ENCODE measurements at regions not wholly inside any gene's neighbourhood (a gene's known extent, or its start where the extent isn't known, plus 50 kb on each side); places are given as distances from the start of the nearest gene placed in this dataset.

- H3K27ac ChIP-seq (ENCODE audit: insufficient read depth, low read depth, low read length), result no peak overlapping the region
- no peak for FAIRE-seq
- no peaks in the 10 kb centered on the region for H3K36me3 ChIP-seq (ENCODE audit: control insufficient read depth in 2 of 2, extremely low read depth in 1 of 2, insufficient read depth in 2 of 2, low read length in 2 of 2)
- H3K9me1 ChIP-seq (replicated peaks; ENCODE audit: control insufficient read depth, extremely low read depth, insufficient read depth, low read length), result no peaks in the 10 kb centered on the region
- no peaks in the 10 kb centered on the region for H3K27me3 ChIP-seq (ENCODE audit: control insufficient read depth in 2 of 2, insufficient read depth in 2 of 2, low read length in 2 of 2)
- no peaks in the 10 kb centered on the region for H3K79me2 ChIP-seq (ENCODE audit: control insufficient read depth, insufficient read depth, low read length)
- no peak overlapping the region for H2AFZ ChIP-seq (ENCODE audit: low read depth, low read length)
- H3K4me3 ChIP-seq (replicated peaks in 1 of 3; ENCODE audit: insufficient read depth in 1 of 3, low read depth in 1 of 3, low read length in 3 of 3), result no peak overlapping the region
- H4K20me1 ChIP-seq (replicated peaks; ENCODE audit: control insufficient read depth, extremely low read depth, insufficient read depth, low read length), result no peaks in the 10 kb centered on the region
- H3K4me1 ChIP-seq (ENCODE audit: control insufficient read depth, extremely low read depth, insufficient read depth, low read length), result no peaks in the 10 kb centered on the region
- no peak overlapping the region for H3K4me2 ChIP-seq (ENCODE audit: insufficient read depth, low read length)
- dilution Hi-C loops (cut with MboI; ENCODE audit: extremely low pct_ligation_motif_present, low sequenced_read_pairs), result no loop called here
- POLR2A ChIA-PET, result no interaction called here
- DNase-seq (ENCODE audit: low read depth, low spot score), result no peak
- TF ChIP-seq GATA2 (IDR thresholded peaks at IDR 0.05; ENCODE audit: insufficient read depth, insufficient read length, low read depth, low read length) (no peak), MYC (IDR thresholded peaks at IDR 0.05; ENCODE audit: low read depth, low read length) (no peak), MAX (IDR thresholded peaks at IDR 0.05; ENCODE audit: insufficient read depth, insufficient read length) (no peak), CTCF (IDR thresholded peaks at IDR 0.05; ENCODE audit: extremely low read depth in 1 of 2, insufficient read depth in 1 of 2, low read depth in 1 of 2, low read length in 2 of 2) (no peak), POLR2A (IDR thresholded peaks at IDR 0.05; ENCODE audit: low read depth, low read length) (no peak), EZH2 (IDR thresholded peaks at IDR 0.05; ENCODE audit: borderline replicate concordance, low read depth, low read length, severe bottlenecking) (no peak), FOS (IDR thresholded peaks at IDR 0.05; ENCODE audit: borderline replicate concordance, insufficient read depth, low read length) (no peak), JUN (IDR thresholded peaks at IDR 0.05; ENCODE audit: borderline replicate concordance, insufficient read depth, insufficient read length, low read depth) (no peak), POLR2AphosphoS5 (IDR thresholded peaks at IDR 0.05; ENCODE audit: insufficient read depth, low read depth, low read length) (no peak)
- CTCF ChIA-PET, result no interaction called here
- intact Hi-C loops (cut with micrococcal nuclease), result no loop called here
- H3K9ac ChIP-seq (replicated peaks; ENCODE audit: extremely low read depth, insufficient read depth, low read length), result no peak overlapping the region
- BruUV-seq (replicated peaks), result no TSS peak
- no peaks in the 10 kb centered on the region for H3K9me3 ChIP-seq (replicated peaks; ENCODE audit: control insufficient read depth, insufficient read depth, low read length)
Measured at GRCh38 chr6:169370666-169371343, 117.2 kb upstream of the THBS2 start.

Measured in endothelial cell of umbilical vein (primary cell).